ENCODE measurements at regions not wholly inside any gene's neighbourhood (a gene's known extent, or its start where the extent isn't known, plus 50 kb on each side); places are given as distances from the start of the nearest gene placed in this dataset.

GRCh38 chr21:28699186-28699585 is 293.5 kb downstream of the LTN1 start:
- H3K4me3 ChIP-seq (replicated peaks; ENCODE audit: low read depth, low read length): no peak overlapping the region
- TF ChIP-seq, protein P1, sequence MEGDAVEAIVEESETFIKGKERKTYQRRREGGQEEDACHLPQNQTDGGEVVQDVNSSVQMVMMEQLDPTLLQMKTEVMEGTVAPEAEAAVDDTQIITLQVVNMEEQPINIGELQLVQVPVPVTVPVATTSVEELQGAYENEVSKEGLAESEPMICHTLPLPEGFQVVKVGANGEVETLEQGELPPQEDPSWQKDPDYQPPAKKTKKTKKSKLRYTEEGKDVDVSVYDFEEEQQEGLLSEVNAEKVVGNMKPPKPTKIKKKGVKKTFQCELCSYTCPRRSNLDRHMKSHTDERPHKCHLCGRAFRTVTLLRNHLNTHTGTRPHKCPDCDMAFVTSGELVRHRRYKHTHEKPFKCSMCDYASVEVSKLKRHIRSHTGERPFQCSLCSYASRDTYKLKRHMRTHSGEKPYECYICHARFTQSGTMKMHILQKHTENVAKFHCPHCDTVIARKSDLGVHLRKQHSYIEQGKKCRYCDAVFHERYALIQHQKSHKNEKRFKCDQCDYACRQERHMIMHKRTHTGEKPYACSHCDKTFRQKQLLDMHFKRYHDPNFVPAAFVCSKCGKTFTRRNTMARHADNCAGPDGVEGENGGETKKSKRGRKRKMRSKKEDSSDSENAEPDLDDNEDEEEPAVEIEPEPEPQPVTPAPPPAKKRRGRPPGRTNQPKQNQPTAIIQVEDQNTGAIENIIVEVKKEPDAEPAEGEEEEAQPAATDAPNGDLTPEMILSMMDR (IDR thresholded peaks at IDR 0.05; ENCODE audit: low read depth, low read length, missing control alignments): no peak
- no peak for DNase-seq (ENCODE audit: extremely low read depth, low read depth)

DNA sequence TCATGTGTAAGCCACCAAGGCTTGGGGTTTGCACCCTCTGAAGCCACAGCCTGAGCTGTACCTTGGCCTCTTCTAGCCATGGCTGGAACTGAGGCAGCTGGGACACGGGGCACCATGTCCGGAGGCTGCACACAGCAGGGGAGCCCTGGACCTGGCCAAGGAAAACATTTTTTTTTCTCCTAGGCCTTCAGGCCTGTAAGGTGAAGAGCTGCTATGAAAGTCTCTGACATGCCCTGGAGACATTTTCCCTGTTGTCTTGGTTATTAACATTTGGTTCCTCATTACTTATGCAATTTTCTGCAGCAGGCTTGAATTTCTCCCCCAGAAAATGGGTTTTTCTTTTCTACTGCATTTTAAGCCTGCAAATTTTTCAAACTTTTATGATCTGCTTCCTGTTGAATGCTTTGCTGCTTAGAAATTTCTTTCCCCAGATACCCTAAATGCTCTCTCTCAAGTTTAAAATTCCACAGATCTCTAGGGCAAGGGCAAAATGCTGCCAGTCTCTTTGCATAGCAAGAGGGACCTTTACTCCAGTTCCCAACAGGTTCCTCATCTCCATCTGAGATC is 295.8 kb downstream of the LTN1 start:
- no peak for DNase-seq (ENCODE audit: extremely low read depth, low read depth)
- TF ChIP-seq, protein P1 (IDR thresholded peaks at IDR 0.05; ENCODE audit: low read depth, low read length, missing control alignments): no peak

GRCh38 chr21:28693476-28693875 is 299.2 kb downstream of the LTN1 start:
- TF ChIP-seq, protein P1 (IDR thresholded peaks at IDR 0.05; ENCODE audit: low read depth, low read length, missing control alignments): no peak
- no peak for DNase-seq (ENCODE audit: extremely low read depth, low read depth)
- no peak overlapping the region for H3K4me3 ChIP-seq (replicated peaks; ENCODE audit: low read depth, low read length)

More for the DNA sequence above, 295.8 kb downstream of the LTN1 start:
- H3K4me3 ChIP-seq (replicated peaks; ENCODE audit: low read depth, low read length): no peak overlapping the region

DNA sequence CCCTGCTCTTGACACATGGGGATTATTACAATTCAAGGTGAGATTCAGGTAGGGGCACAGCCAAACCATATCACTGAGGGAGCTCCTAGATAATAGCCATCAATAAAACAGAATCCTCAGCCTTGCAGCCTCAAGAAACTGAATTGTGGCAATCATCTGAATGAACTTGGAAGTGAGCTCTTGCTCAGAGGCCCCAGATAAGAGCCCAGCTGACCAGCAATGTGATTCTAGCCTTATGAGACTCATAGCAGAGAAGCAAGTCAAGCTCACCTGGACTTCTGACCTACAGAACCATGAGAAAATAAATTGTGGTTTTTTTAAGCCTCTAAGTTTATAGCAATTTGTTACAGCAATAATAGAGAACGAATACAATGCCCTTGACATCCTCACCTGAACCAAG is 302.5 kb downstream of the LTN1 start:
- TF ChIP-seq, protein P1 (IDR thresholded peaks at IDR 0.05; ENCODE audit: low read depth, low read length, missing control alignments): no peak
- no peak for DNase-seq (ENCODE audit: extremely low read depth, low read depth)
- H3K4me3 ChIP-seq (replicated peaks; ENCODE audit: low read depth, low read length): no peak overlapping the region

- H3K4me3 ChIP-seq (replicated peaks; ENCODE audit: low read depth, low read length): no peak overlapping the region
- TF ChIP-seq, protein P1 (IDR thresholded peaks at IDR 0.05; ENCODE audit: low read depth, low read length, missing control alignments): no peak
- no peak for DNase-seq (ENCODE audit: extremely low read depth, low read depth)
Observed at GRCh38 chr21:28688381-28688780, 304.3 kb downstream of the LTN1 start.

DNA sequence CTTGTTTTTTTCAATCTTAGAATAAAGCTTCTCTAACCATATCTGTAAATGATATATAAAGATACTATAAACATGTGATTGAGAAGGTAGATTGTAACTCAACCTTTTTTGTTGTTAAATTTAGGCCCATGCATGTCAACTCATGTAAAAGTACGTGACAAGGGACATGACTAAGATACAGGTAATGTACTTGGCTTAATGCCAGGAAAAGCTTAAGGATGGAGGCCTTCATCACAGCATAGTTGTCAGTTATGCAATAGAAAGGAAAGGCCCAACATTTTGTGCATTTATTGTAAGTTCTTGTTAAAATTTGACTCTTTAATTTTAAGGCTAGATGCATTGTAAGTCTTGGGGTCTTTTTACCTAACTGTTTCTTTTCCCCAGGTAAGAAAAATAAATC is 305.1 kb downstream of the LTN1 start:
- H3K4me3 ChIP-seq (replicated peaks; ENCODE audit: low read depth, low read length): no peak overlapping the region
- TF ChIP-seq, protein P1 (IDR thresholded peaks at IDR 0.05; ENCODE audit: low read depth, low read length, missing control alignments): no peak
- no peak for DNase-seq (ENCODE audit: extremely low read depth, low read depth)

Measured in HFF-Myc (cell line).